H1 (cell line): ENCODE measurements at regions not wholly inside any gene's neighbourhood (a gene's known extent, or its start where the extent isn't known, plus 50 kb on each side); places are given as distances from the start of the nearest gene placed in this dataset.

Source experiments
- RAD21 ChIP-seq, 2 experiments: IDR thresholded peaks in 1 of 2; conservative IDR thresholded peaks in 1 of 2; 2 replicates each; pipeline ENCODE4 v1.6.1; 2011; ENCODE audit warnings: low read depth in 2 of 2, low read length in 2 of 2, improper control_type of control experiment in 1 of 2, inconsistent platforms in 1 of 2, mild to moderate bottlenecking in 1 of 2, moderate library complexity in 1 of 2

DNA sequence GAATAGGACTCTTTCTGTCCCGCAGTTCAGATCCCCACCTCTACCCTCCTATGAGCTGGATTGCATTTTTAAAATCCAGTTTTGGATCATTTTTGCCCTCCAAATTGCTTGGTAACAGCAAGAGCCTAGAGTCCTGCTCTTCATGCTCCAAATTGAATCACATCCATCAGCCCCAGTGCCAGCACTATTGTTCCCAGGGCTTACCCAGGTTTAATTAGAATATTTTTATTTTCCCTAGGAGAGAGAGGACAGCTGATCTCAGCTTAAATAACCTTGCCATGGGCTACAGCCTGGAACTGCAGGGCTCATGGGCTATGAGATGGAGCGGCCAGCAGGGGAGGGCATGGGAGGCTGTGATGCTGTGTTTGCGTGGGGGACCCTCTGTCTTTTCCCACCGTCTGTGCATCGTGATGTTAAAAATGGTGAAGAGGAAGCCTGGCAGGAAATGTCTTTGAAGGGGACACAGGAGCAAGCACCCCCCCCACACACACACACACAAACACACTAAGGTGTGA is 59.4 kb upstream of the WSCD2 start (continued):
- TF ChIP-seq RAD21 (IDR thresholded peaks at IDR 0.05 in 1 of 2, conservative IDR thresholded peaks at IDR 0.05 in 1 of 2; ENCODE audit: low read depth in 2 of 2, low read length in 2 of 2): peak in 1 of 2 experiments; percentile 20; a peak in 1 of 4 replicates
